Gastrocnemius medialis (tissue), 4 donors: ENCODE measurements at regions not wholly inside any gene's neighbourhood (a gene's known extent, or its start where the extent isn't known, plus 50 kb on each side); places are given as distances from the start of the nearest gene placed in this dataset.

Experiments used
- POLR2A ChIP-seq, 2 donors: fragments of 450-650 bp; IDR thresholded peaks; one replicate each; pipeline ENCODE4 v1.6.1; 2017; ENCODE audit warnings: antibody characterized with exemption in 2 of 2, mild to moderate bottlenecking in 2 of 2, moderate library complexity in 2 of 2
- TF ChIP-seq, protein P1 (sequence below), 5 experiments: fragments of 450-650 bp in 3 of 5; fragments of 200-600 bp in 2 of 5; sonication (generic) in 2 of 5; IDR thresholded peaks in 4 of 5; conservative IDR thresholded peaks in 1 of 5; 1 replicate in 4 of 5; 2 replicates in 1 of 5; pipeline ENCODE4 v1.5.1; 2016 to 2019; ENCODE audit warnings: antibody characterized with exemption in 5 of 5, mild to moderate bottlenecking in 3 of 5, moderate library complexity in 3 of 5

DNA sequence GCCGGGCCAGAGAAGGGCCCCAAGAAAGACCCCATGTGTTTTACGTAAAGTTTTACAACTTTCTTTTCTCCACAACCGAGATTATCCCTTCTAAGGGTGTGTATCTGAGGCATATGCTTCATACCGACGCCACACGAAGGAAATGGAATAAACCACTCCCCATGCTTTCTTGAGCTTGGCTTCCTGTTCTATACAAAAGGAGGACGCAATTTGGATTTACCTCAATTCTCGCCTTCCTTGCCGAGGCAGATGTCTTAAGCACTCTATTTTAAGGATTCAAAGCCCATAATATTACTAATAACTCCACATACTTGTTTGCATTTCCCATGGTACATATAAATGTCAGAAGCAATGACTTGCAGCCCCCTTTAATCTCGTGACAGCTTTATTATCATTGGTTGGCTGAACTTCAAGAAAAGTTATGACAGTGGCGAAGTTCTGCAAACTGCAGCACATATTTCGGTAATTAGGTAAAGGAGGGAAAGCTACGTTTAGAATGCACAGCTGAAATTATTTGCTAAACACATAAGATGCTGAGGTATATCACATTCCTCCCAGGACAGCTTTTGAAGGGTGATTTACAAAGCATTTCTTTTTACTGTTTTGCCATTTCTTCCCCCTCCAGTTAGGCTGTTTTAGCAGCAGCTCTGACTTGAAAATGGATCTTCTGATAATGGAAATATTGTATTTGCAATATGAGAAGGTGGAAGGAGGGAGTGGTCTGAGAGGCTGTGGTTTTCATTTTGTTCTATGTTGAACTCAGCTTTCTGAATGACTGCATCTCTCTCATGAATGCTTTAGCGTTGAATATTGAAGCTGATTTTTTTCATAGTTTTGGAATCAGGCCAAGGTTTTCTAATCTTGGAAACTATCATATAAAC is 330.5 kb downstream of the EPHA7 start:
- TF ChIP-seq, protein P1, sequence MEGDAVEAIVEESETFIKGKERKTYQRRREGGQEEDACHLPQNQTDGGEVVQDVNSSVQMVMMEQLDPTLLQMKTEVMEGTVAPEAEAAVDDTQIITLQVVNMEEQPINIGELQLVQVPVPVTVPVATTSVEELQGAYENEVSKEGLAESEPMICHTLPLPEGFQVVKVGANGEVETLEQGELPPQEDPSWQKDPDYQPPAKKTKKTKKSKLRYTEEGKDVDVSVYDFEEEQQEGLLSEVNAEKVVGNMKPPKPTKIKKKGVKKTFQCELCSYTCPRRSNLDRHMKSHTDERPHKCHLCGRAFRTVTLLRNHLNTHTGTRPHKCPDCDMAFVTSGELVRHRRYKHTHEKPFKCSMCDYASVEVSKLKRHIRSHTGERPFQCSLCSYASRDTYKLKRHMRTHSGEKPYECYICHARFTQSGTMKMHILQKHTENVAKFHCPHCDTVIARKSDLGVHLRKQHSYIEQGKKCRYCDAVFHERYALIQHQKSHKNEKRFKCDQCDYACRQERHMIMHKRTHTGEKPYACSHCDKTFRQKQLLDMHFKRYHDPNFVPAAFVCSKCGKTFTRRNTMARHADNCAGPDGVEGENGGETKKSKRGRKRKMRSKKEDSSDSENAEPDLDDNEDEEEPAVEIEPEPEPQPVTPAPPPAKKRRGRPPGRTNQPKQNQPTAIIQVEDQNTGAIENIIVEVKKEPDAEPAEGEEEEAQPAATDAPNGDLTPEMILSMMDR (IDR thresholded peaks at IDR 0.05 in 4 of 5, conservative IDR thresholded peaks at IDR 0.05 in 1 of 5), result no peak
- TF ChIP-seq POLR2A (IDR thresholded peaks at IDR 0.05), result no peak
